ENCODE measurements at regions not wholly inside any gene's neighbourhood (a gene's known extent, or its start where the extent isn't known, plus 50 kb on each side); places are given as distances from the start of the nearest gene placed in this dataset.
"Not testable (repeated sequence)": the region's sequence is repeated elsewhere in the genome, so short reads cannot be mapped to it uniquely, and the experiment has no call there.

DNA sequence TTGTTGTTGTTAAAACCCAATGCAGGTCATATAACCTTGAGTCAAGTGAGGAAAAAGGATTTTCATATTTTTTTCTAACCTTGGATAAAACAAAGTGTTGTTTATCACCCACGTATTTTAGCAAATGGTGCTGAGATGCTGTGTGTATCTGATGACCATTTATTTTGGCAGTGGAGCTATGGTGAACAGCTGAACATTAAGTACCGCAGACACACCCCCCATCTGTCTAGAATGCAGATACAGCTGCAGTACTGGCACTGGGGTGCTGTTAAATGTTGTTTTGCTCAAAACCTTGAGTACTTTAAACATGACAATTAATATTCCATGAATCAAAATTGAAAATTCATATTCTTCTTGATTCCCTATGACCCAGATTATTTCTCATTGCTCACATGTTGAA lies 773.3 kb upstream of the SLC39A10 start:
- TF ChIP-seq, protein P1, sequence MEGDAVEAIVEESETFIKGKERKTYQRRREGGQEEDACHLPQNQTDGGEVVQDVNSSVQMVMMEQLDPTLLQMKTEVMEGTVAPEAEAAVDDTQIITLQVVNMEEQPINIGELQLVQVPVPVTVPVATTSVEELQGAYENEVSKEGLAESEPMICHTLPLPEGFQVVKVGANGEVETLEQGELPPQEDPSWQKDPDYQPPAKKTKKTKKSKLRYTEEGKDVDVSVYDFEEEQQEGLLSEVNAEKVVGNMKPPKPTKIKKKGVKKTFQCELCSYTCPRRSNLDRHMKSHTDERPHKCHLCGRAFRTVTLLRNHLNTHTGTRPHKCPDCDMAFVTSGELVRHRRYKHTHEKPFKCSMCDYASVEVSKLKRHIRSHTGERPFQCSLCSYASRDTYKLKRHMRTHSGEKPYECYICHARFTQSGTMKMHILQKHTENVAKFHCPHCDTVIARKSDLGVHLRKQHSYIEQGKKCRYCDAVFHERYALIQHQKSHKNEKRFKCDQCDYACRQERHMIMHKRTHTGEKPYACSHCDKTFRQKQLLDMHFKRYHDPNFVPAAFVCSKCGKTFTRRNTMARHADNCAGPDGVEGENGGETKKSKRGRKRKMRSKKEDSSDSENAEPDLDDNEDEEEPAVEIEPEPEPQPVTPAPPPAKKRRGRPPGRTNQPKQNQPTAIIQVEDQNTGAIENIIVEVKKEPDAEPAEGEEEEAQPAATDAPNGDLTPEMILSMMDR (IDR thresholded peaks at IDR 0.05; ENCODE audit: insufficient read depth, low read depth, low read length): no peak
- no peak for DNase-seq (ENCODE audit: low read depth)

DNA sequence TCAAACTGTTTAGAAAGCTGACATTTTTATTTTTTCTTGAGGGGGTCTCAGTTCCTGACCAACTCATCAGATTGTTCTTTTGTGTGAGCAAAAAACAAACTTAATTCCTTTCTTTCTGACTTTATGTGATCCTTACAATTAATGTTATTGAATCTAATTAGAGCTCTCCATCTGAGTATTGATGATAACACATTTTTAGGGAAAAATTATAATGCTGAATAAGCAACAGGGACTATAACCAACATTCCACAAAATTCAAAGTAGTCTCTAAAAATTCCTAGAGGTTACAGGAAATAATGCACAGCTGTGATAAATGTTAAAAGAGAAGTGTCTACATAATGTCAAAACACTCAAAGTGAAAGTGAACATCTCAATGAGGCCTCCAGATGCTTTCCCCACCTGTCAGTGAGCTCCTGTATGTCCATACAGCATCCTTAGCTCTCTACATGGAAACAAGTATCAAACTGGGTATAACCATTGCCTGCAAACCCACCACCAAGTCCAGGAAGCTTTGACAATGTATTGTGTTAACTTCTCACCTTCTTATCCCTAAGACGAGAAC lies 786.0 kb upstream of the SLC39A10 start:
- no peak overlapping the region for H3K4me3 ChIP-seq (ENCODE audit: low read depth, low read length)
- TF ChIP-seq, protein P1 (IDR thresholded peaks at IDR 0.05; ENCODE audit: insufficient read depth, low read depth, low read length): no peak
- DNase-seq (ENCODE audit: low read depth): no peak

More for the DNA sequence above, 773.3 kb upstream of the SLC39A10 start:
- no peak overlapping the region for H3K4me3 ChIP-seq (ENCODE audit: low read depth, low read length)

DNA sequence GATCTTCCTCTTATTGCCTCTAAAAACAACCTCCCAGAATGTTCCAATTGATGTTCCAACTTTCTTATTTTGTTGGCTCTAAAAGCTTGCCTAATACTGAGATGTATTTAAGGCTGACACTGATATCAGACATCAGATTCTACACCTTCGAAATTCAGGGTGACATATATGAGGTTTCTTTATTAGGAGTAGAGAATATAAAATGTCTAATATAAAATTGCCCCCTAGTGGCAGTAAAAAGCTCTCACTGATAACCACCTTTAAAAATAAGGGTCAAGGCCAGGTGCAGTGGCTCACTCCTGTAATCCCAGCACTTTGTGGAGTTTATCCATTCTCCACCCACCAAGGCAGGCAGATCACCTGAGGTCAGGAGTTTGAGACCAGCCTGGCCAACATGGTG lies 789.7 kb upstream of the SLC39A10 start:
- TF ChIP-seq, protein P1 (IDR thresholded peaks at IDR 0.05; ENCODE audit: insufficient read depth, low read depth, low read length): peak; percentile 32
- DNase-seq (ENCODE audit: low read depth): peak; percentile 2

DNA sequence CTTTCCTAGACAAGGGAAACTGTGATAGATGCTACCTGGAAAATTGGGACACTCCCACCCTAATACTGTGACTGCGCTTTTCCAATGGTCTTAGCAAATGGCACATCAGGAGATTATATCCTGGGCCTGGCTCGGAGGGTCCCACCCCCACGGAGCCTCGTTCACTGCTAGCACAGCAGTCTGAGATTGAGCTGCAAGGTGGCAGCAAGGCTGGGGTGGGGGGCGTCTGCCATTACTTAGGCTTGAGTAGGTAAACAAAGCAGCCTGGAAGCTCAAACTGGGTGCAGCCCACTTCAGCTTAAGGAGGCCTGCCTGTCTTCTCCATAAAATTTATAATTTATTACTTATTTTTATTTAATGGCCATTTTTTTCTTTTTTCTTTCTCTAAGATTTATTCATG lies 802.1 kb upstream of the SLC39A10 start:
- TF ChIP-seq, protein P1 (IDR thresholded peaks at IDR 0.05; ENCODE audit: insufficient read depth, low read depth, low read length): no peak
- no peak for DNase-seq (ENCODE audit: low read depth)
- no peak overlapping the region for H3K4me3 ChIP-seq (ENCODE audit: low read depth, low read length)

More for the DNA sequence above, 789.7 kb upstream of the SLC39A10 start:
- H3K4me3 ChIP-seq (ENCODE audit: low read depth, low read length): no peak overlapping the region

DNA sequence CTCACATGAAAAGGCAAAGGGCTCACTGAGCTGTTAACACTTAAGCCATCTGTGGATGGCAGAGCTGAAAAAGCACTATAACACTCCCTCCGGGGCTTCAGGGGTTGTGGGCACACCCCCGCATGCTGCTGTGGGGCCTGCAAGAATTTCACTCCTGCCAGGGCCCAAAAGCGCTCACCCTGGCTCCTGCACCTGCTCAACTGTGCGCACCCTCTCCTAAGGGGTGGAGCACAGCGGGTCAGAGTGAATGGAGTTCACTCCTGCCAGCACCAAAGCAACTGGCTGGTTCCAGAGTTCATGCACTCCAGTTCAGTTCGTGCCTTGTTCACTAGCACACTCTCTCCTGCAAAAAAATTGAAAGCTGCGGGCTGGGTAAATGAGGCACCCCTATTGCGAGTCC lies 814.2 kb upstream of the SLC39A10 start:
- TF ChIP-seq, protein P1 (IDR thresholded peaks at IDR 0.05; ENCODE audit: insufficient read depth, low read depth, low read length): no peak
- DNase-seq (ENCODE audit: low read depth): no peak

DNA sequence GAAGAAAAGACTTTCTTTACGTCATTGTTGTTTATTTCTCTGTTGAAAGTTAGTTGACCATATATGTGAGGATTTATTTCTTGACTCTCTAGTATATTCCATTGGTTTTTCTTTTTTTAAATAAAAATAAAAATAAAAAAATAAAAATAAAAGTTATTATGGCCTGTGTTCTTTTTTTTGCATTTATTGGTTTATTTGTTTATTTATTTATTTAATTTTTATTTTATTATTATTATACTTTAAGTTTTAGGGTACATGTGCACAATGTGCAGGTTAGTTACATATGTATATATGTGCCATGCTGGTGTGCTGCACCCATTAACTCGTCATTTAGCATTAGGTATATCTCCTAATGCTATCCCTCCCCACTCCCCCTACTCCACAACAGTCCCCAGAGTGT lies 822.7 kb upstream of the SLC39A10 start:
- not testable (repeated sequence) for H3K4me3 ChIP-seq (ENCODE audit: low read depth, low read length); DNase-seq (ENCODE audit: low read depth)

More for the DNA sequence above, 814.2 kb upstream of the SLC39A10 start:
- no peak overlapping the region for H3K4me3 ChIP-seq (ENCODE audit: low read depth, low read length)

DNA sequence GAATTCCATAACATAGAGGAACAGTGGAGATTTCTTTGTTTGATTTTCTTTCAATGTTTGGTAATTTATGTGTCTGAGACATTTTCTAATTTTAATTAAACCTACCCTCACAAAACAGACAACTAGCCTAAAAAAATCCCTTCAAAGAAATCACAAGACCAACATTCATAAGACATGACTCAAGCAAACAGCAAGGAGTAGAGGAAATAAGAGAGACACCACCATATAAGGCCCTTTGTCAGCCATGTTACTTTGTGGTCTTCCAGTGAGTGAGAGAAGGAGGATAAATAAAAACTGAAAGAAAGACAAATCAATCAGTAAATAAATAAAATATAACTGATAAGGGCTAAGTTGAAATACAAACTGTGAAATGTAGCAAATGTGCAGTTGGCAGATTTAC lies 830.8 kb upstream of the SLC39A10 start:
- DNase-seq (ENCODE audit: low read depth): no peak
- H3K4me3 ChIP-seq (ENCODE audit: low read depth, low read length): no peak overlapping the region
- TF ChIP-seq, protein P1 (IDR thresholded peaks at IDR 0.05; ENCODE audit: insufficient read depth, low read depth, low read length): no peak

Measured in fibroblast of villous mesenchyme (primary cell).